ENCODE measurements at regions not wholly inside any gene's neighbourhood (a gene's known extent, or its start where the extent isn't known, plus 50 kb on each side); places are given as distances from the start of the nearest gene placed in this dataset.

DNA sequence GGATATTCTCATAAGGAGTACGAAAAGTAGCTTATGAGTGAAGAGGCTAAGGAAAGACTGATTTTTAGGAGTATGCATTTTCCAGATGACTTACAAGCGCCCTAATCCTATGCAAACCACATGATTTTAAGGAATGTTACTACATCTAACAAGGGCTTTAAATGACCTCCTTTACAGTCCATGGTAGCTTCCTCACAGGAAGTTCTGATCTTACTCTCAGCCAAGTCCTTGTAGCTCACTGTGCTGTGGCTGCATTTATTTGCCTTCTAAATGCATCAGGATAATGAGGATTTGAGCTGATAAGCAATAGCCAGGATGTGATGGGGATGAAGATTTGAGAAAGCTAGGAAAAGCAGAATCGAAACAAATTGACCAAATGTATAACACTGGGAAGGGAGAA is 896.0 kb downstream of the MCTP2 start:
- no peak overlapping the region for H3K4me2 ChIP-seq (ENCODE audit: low read depth, low read length, poor library complexity, severe bottlenecking)
- H3K9me2 ChIP-seq (replicated peaks; ENCODE audit: low read depth, low read length): no peaks in the 10 kb centered on the region
- H3K36me3 ChIP-seq (ENCODE audit: insufficient read depth, low read length): no peaks in the 10 kb centered on the region
- H2AFZ ChIP-seq (ENCODE audit: low read length): no peak overlapping the region
- TF ChIP-seq CTCF (conservative IDR thresholded peaks at IDR 0.05; ENCODE audit: low read length) (no peak), EZH2phosphoT487 (IDR thresholded peaks at IDR 0.05; ENCODE audit: borderline replicate concordance) (no peak)
- no peaks in the 10 kb centered on the region for H3K79me2 ChIP-seq (ENCODE audit: insufficient read depth, low read length)
- no peaks in the 10 kb centered on the region for H4K20me1 ChIP-seq (ENCODE audit: insufficient read depth, low read length, poor library complexity, severe bottlenecking)
- no peaks in the 10 kb centered on the region for H3K27me3 ChIP-seq (ENCODE audit: insufficient read depth, low read length, poor library complexity, severe bottlenecking)
- no peak overlapping the region for H3K4me3 ChIP-seq (ENCODE audit: low read length, poor library complexity, severe bottlenecking)
- H3K9me3 ChIP-seq (ENCODE audit: insufficient read depth, low read depth, low read length): no peaks in the 10 kb centered on the region
- H3F3A ChIP-seq (ENCODE audit: low read depth): no peaks in the 10 kb centered on the region
- H3K9ac ChIP-seq (ENCODE audit: low read depth, low read length, poor library complexity, severe bottlenecking): no peak overlapping the region
- H3K4me1 ChIP-seq (ENCODE audit: insufficient read depth, low read length, poor library complexity, severe bottlenecking): no peaks in the 10 kb centered on the region

- Histone ChIP-seq H3K4me1 (ENCODE audit: insufficient read depth, low read length, poor library complexity, severe bottlenecking) (no peaks in the 10 kb centered on the region), H3K27me3 (ENCODE audit: insufficient read depth, low read length, poor library complexity, severe bottlenecking) (no peaks in the 10 kb centered on the region), H3K9ac (ENCODE audit: low read depth, low read length, poor library complexity, severe bottlenecking) (no peak overlapping the region), H3K79me2 (ENCODE audit: insufficient read depth, low read length) (no peaks in the 10 kb centered on the region), H3K9me3 (ENCODE audit: insufficient read depth, low read depth, low read length) (no peaks in the 10 kb centered on the region), H3K4me3 (ENCODE audit: low read length, poor library complexity, severe bottlenecking) (no peak overlapping the region), H2AFZ (ENCODE audit: low read length) (no peak overlapping the region), H3F3A (ENCODE audit: low read depth) (no peaks in the 10 kb centered on the region), H3K9me2 (replicated peaks; ENCODE audit: low read depth, low read length) (no peaks in the 10 kb centered on the region), H4K20me1 (ENCODE audit: insufficient read depth, low read length, poor library complexity, severe bottlenecking) (no peaks in the 10 kb centered on the region), H3K4me2 (ENCODE audit: low read depth, low read length, poor library complexity, severe bottlenecking) (no peak overlapping the region), H3K36me3 (ENCODE audit: insufficient read depth, low read length) (no peaks in the 10 kb centered on the region)
- TF ChIP-seq CTCF (conservative IDR thresholded peaks at IDR 0.05; ENCODE audit: low read length) (no peak), EZH2phosphoT487 (IDR thresholded peaks at IDR 0.05; ENCODE audit: borderline replicate concordance) (no peak)
Measured at GRCh38 chr15:95129574-95129973, 898.2 kb downstream of the MCTP2 start.

DNA sequence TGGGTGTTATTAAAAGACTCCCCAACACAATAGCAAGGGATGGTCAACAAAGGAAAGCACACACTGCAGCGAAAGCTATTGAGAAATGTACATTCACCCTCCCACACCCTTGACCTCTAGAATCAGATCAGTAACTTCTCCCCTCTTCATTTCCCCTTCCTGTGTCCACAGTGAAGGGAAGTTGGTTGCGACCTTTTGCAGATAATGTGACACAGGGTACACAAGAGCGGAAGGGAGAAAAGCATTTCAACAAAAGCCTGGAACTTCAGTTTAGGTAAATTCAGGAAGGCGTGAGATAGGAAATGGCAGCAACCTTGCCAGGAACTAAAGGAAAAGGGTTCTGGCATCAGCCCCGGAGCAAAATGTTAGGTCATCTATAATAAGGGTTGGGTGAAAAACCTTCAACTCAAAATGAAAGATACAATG is 899.8 kb downstream of the MCTP2 start:
- H2AFZ ChIP-seq (ENCODE audit: low read length): no peak overlapping the region
- H3K9me3 ChIP-seq (ENCODE audit: insufficient read depth, low read depth, low read length): no peaks in the 10 kb centered on the region
- H3K27me3 ChIP-seq (ENCODE audit: insufficient read depth, low read length, poor library complexity, severe bottlenecking): no peaks in the 10 kb centered on the region
- H3K36me3 ChIP-seq (ENCODE audit: insufficient read depth, low read length): no peaks in the 10 kb centered on the region
- no peak for TF ChIP-seq CTCF (conservative IDR thresholded peaks at IDR 0.05; ENCODE audit: low read length)
- TF ChIP-seq EZH2phosphoT487 (IDR thresholded peaks at IDR 0.05; ENCODE audit: borderline replicate concordance): no peak
- H3K4me3 ChIP-seq (ENCODE audit: low read length, poor library complexity, severe bottlenecking): no peak overlapping the region
- H3K4me2 ChIP-seq (ENCODE audit: low read depth, low read length, poor library complexity, severe bottlenecking): no peak overlapping the region
- no peaks in the 10 kb centered on the region for H3K79me2 ChIP-seq (ENCODE audit: insufficient read depth, low read length)
- H4K20me1 ChIP-seq (ENCODE audit: insufficient read depth, low read length, poor library complexity, severe bottlenecking): no peaks in the 10 kb centered on the region
- H3K9me2 ChIP-seq (replicated peaks; ENCODE audit: low read depth, low read length): no peaks in the 10 kb centered on the region
- H3K4me1 ChIP-seq (ENCODE audit: insufficient read depth, low read length, poor library complexity, severe bottlenecking): no peaks in the 10 kb centered on the region
- no peak overlapping the region for H3K9ac ChIP-seq (ENCODE audit: low read depth, low read length, poor library complexity, severe bottlenecking)
- H3F3A ChIP-seq (ENCODE audit: low read depth): no peaks in the 10 kb centered on the region
